GM21381 (cell line): ENCODE measurements at regions not wholly inside any gene's neighbourhood (a gene's known extent, or its start where the extent isn't known, plus 50 kb on each side); places are given as distances from the start of the nearest gene placed in this dataset.
"Not testable (repeated sequence)": the region's sequence is repeated elsewhere in the genome, so short reads cannot be mapped to it uniquely, and the experiment has no call there.

Experiments used
- ATAC-seq: cut with Tn5 transposase; IDR thresholded peaks from one replicate; pipeline ENCODE4 v1.9.1; 2021; ENCODE audit warnings: mild to moderate bottlenecking, moderate library complexity; ENCODE audit not compliant: unreplicated experiment

- ATAC-seq: no peak
Measured at GRCh38 chr3:101946906-101947305, 97.6 kb downstream of the NFKBIZ start.

DNA sequence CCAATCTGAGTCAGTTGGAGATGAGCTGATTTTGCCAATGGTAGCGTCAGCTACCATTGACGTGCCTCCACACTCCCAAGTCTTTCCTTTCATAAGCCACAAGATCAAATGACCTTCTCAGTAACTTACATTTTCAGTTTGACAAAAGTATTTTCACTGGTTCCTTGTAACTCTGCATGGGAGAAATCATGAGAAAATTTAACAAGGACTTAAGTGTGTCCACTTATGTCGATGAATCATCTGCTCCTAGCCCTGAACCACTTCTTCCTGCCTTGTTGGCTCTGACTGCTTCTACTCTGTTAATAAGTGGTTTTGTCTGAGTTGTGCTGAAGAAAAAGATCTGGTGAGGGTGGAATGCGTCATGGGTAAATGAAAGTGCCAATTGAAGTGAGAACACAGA is 101.2 kb downstream of the NFKBIZ start:
- peak; percentile 88 for ATAC-seq

- ATAC-seq: peak; percentile 8
Measured at GRCh38 chr3:101950985-101951733, 101.8 kb downstream of the NFKBIZ start.

- ATAC-seq: no peak
Measured at GRCh38 chr3:101954361-101954760, 105.0 kb downstream of the NFKBIZ start.

GRCh38 chr3:101954936-101955335 is 105.6 kb downstream of the NFKBIZ start:
- ATAC-seq: no peak

GRCh38 chr3:101962055-101962454 is 112.7 kb downstream of the NFKBIZ start:
- ATAC-seq: no peak

GRCh38 chr3:101963902-101964362 is 114.6 kb downstream of the NFKBIZ start:
- ATAC-seq: no peak

DNA sequence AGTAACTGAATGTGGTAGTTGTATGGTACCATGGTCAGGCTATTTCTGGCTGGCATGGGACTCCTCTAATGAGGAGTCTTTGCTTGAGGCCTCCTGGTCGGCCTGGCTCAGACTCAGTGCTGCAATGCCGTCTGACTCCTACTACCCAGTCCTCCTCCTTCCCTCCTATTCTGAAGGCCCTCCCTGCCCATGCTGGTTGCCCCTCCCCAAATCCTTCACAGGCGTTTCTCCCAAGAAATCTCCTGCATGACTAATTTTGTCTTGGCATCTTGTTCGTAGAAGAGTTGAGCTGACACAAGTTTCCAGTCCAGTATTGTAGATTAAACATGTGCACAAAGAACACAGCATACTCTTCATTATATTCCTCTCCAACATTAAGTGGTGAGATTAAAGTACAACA is 115.5 kb downstream of the NFKBIZ start:
- no peak for ATAC-seq

GRCh38 chr3:101966226-101966625 is 116.9 kb downstream of the NFKBIZ start:
- no peak for ATAC-seq

- ATAC-seq: no peak
Measured at GRCh38 chr3:101970212-101970611, 120.9 kb downstream of the NFKBIZ start.

DNA sequence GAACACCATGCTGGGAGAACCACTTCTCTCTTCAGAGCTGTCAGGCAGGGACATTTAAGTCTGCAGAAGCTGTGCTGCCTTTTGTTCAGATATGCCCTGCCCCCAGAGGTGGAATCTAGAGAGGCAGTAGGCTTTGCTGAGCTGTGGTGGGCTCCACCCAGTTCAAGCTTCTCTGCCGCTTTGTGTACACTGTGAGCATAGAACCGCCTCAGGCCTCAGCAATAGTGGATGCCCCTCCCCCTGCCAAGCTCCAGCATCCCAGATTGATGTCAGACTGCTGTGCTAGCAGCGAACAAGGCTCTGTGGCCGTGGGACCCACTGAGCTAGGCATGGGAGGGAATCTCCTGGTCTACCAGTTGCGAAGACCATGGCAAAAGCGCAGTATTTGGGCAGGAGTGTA is 121.6 kb downstream of the NFKBIZ start:
- ATAC-seq: no peak

DNA sequence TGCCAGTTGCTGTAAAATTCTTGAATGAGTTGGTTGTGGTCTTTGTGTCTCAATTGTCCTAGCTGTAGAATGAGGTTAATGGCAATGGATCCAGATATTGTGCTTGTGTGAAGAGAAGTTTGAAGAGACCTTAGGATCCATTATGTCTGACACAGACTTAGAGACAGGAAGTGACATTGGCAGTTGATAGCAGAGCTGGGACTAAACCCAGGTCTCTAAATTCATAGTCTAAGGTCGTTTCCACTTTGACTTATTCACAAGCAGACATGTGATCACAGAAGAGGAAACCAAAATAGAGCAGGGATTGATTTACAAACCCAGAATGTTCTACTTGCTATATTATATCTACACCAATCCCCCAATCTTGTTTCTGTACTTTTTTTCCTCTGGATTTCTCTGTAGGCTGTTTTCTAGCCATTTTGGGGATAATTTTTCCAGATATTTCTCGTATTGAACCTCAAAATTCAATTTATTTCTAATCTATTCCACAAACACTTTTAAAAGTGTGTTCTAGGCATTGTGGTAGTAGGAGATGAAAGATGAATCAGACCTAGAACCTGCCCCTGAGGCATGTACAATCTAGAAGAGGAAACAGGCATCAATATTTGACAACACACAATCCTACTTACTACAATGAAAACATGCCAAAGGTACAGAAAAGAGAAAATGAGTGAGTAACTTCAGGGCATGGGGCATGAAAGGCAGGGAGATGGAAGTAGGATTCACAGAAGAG is 123.3 kb downstream of the NFKBIZ start:
- ATAC-seq: no peak

DNA sequence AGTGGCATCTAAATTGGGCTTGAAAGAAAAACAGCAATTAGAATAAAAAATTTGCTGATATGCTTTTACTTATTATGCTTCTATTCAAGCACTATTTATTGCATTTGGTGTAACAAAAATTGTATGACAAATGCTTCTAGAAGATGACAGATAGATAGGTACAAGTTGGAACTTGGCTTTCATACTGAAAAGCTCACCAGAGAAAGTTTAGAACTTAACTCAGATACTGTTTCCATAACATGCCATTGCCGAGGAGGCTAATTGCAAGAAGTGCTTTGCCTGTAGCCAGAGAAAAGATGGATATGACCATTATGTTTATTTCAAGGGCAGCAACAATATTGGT is 123.8 kb downstream of the NFKBIZ start:
- no peak for ATAC-seq

- ATAC-seq: not testable (repeated sequence)
Measured at GRCh38 chr3:101975415-101975814, 126.1 kb downstream of the NFKBIZ start.

DNA sequence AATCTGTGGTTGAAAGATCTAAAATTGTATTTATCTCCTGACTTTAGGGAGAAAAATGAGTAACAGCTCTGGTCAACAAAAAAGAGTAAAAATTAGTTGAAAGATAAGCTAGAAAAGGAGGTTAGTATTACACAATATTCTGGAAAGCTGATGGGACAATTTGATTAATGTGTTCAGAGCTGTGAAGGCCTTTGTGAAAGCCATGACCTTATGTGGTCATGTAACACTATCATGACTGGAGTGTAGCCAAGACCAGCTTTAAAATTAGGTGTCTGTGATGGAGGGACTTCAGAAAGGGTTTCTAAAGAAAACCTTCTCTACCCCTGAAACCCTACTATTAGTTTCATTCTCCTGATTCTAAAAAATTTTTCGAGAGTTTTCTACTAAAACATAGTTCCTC is 127.2 kb downstream of the NFKBIZ start:
- ATAC-seq: peak; percentile 97

GRCh38 chr3:101978348-101978747 is 129.0 kb downstream of the NFKBIZ start:
- ATAC-seq: no peak

- no peak for ATAC-seq
Measured at GRCh38 chr3:101979033-101979432, 129.7 kb downstream of the NFKBIZ start.

GRCh38 chr3:101984356-101984755 is 135.0 kb downstream of the NFKBIZ start:
- no peak for ATAC-seq

- ATAC-seq: no peak
Measured at GRCh38 chr3:101988596-101988995, 139.3 kb downstream of the NFKBIZ start.

GRCh38 chr3:101989578-101990200 is 140.4 kb downstream of the NFKBIZ start:
- no peak for ATAC-seq

DNA sequence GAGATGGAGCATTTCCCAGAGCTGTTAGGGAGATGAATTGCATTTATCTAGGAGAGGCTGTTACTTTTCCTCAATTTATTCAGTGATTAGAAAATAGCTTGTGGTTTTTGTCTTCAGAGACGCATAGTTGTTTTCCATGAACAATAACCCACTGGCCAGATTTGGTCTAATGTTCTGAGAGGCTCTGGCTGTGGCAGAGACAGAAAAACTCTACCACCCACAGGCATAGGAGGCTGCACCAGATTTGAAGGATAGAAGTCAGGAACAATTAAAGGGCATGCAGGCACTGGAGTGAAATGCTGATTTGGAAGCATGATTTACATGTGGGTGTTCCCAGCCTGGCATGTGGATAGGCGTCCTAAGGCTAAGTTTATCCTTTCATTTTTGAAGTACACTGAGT is 143.5 kb downstream of the NFKBIZ start:
- no peak for ATAC-seq

- no peak for ATAC-seq
Measured at GRCh38 chr3:101994386-101994785, 145.1 kb downstream of the NFKBIZ start.
